ENCODE measurements at regions not wholly inside any gene's neighbourhood (a gene's known extent, or its start where the extent isn't known, plus 50 kb on each side); places are given as distances from the start of the nearest gene placed in this dataset.

GRCh38 chr17:52647411-52647810 is 488.9 kb upstream of the CA10 start:
- no peaks in the 10 kb centered on the region for H3K27me3 ChIP-seq (ENCODE audit: control insufficient read depth in 1 of 2, insufficient read depth in 1 of 2, low read length in 2 of 2)
- H4K8ac ChIP-seq (ENCODE audit: low read length) = no peak overlapping the region
- no peak overlapping the region for H3K4me2 ChIP-seq (ENCODE audit: low read length, poor library complexity, severe bottlenecking)
- no peak overlapping the region for H2BK120ac ChIP-seq (ENCODE audit: low read depth, low read length)
- no peak overlapping the region for H2AFZ ChIP-seq (ENCODE audit: low read depth, low read length)
- H4K91ac ChIP-seq (ENCODE audit: low read length) = no peak overlapping the region
- H3K23ac ChIP-seq (ENCODE audit: low read length in 2 of 2) = no peak overlapping the region
- no peak overlapping the region for H3K4ac ChIP-seq (ENCODE audit: low read depth in 1 of 2, low read length in 2 of 2)
- DNase-seq = no peak
- no peak overlapping the region for H2AK5ac ChIP-seq (ENCODE audit: low read length, severe bottlenecking)
- H3K18ac ChIP-seq (ENCODE audit: low read depth in 1 of 2, low read length in 2 of 2) = no peak overlapping the region
- H2BK15ac ChIP-seq (ENCODE audit: low read depth, poor library complexity, severe bottlenecking) = no peak overlapping the region
- WGBS = 0% methylated on average over 1 of the region's 1 CpG
- peaks cover 2% of the 10 kb centered on the region for H3K9me3 ChIP-seq (ENCODE audit: control insufficient read depth, low read length)
- no peak overlapping the region for H3K4me3 ChIP-seq (ENCODE audit: insufficient read depth in 1 of 2, low read depth in 1 of 2, low read length in 2 of 2)
- H2BK12ac ChIP-seq (ENCODE audit: low read length in 2 of 2) = no peak overlapping the region
- no peak overlapping the region for H3K27ac ChIP-seq (ENCODE audit: low read length, poor library complexity, severe bottlenecking)
- no peaks in the 10 kb centered on the region for H3K79me1 ChIP-seq (replicated peaks; ENCODE audit: low read length, poor library complexity, severe bottlenecking)
- no peaks in the 10 kb centered on the region for H3K36me3 ChIP-seq (ENCODE audit: control insufficient read depth in 1 of 2, insufficient read depth in 2 of 2, low read depth in 1 of 2, low read length in 2 of 2)
- no peak overlapping the region for H3K9ac ChIP-seq (ENCODE audit: low read length)
- H2BK5ac ChIP-seq (ENCODE audit: low read depth, low read length, poor library complexity, severe bottlenecking) = no peak overlapping the region
- H3K4me1 ChIP-seq (ENCODE audit: control insufficient read depth, insufficient read depth, low read depth, low read length) = no peaks in the 10 kb centered on the region
- no peak overlapping the region for H3K14ac ChIP-seq (ENCODE audit: low read length in 2 of 2)

- no peak overlapping the region for H3K4ac ChIP-seq (ENCODE audit: low read depth in 1 of 2, low read length in 2 of 2)
- H3K18ac ChIP-seq (ENCODE audit: low read depth in 1 of 2, low read length in 2 of 2) = no peak overlapping the region
- H3K9ac ChIP-seq (ENCODE audit: low read length) = no peak overlapping the region
- H2AK5ac ChIP-seq (ENCODE audit: low read length, severe bottlenecking) = no peak overlapping the region
- no peaks in the 10 kb centered on the region for H3K36me3 ChIP-seq (ENCODE audit: control insufficient read depth in 1 of 2, insufficient read depth in 2 of 2, low read depth in 1 of 2, low read length in 2 of 2)
- no CpG with 5 or more reads among the region's 2 CpGs for WGBS
- H2AFZ ChIP-seq (ENCODE audit: low read depth, low read length) = no peak overlapping the region
- no peak overlapping the region for H4K8ac ChIP-seq (ENCODE audit: low read length)
- no peak overlapping the region for H2BK15ac ChIP-seq (ENCODE audit: low read depth, poor library complexity, severe bottlenecking)
- H3K79me1 ChIP-seq (replicated peaks; ENCODE audit: low read length, poor library complexity, severe bottlenecking) = no peaks in the 10 kb centered on the region
- no peak overlapping the region for H3K4me3 ChIP-seq (ENCODE audit: insufficient read depth in 1 of 2, low read depth in 1 of 2, low read length in 2 of 2)
- no peak overlapping the region for H3K14ac ChIP-seq (ENCODE audit: low read length in 2 of 2)
- H4K91ac ChIP-seq (ENCODE audit: low read length) = no peak overlapping the region
- H3K23ac ChIP-seq (ENCODE audit: low read length in 2 of 2) = no peak overlapping the region
- no peak for DNase-seq
- no peak overlapping the region for H3K4me2 ChIP-seq (ENCODE audit: low read length, poor library complexity, severe bottlenecking)
- H3K27ac ChIP-seq (ENCODE audit: low read length, poor library complexity, severe bottlenecking) = no peak overlapping the region
- no peak overlapping the region for H2BK5ac ChIP-seq (ENCODE audit: low read depth, low read length, poor library complexity, severe bottlenecking)
- no peak overlapping the region for H2BK120ac ChIP-seq (ENCODE audit: low read depth, low read length)
- H3K27me3 ChIP-seq (ENCODE audit: control insufficient read depth in 1 of 2, insufficient read depth in 1 of 2, low read length in 2 of 2) = no peaks in the 10 kb centered on the region
- H3K9me3 ChIP-seq (ENCODE audit: control insufficient read depth, low read length) = peaks cover 4% of the 10 kb centered on the region
- no peaks in the 10 kb centered on the region for H3K4me1 ChIP-seq (ENCODE audit: control insufficient read depth, insufficient read depth, low read depth, low read length)
- no peak overlapping the region for H2BK12ac ChIP-seq (ENCODE audit: low read length in 2 of 2)
Measured at GRCh38 chr17:52636443-52636842, 477.9 kb upstream of the CA10 start.

GRCh38 chr17:52606590-52606989 is 448.1 kb upstream of the CA10 start:
- H2AK5ac ChIP-seq (ENCODE audit: low read length, severe bottlenecking) = no peak overlapping the region
- H3K4me1 ChIP-seq (ENCODE audit: control insufficient read depth, insufficient read depth, low read depth, low read length) = no peaks in the 10 kb centered on the region
- no peak overlapping the region for H3K4me2 ChIP-seq (ENCODE audit: low read length, poor library complexity, severe bottlenecking)
- no peak for DNase-seq
- no peak overlapping the region for H2AFZ ChIP-seq (ENCODE audit: low read depth, low read length)
- no peak overlapping the region for H2BK120ac ChIP-seq (ENCODE audit: low read depth, low read length)
- H2BK5ac ChIP-seq (ENCODE audit: low read depth, low read length, poor library complexity, severe bottlenecking) = no peak overlapping the region
- no peak overlapping the region for H3K23ac ChIP-seq (ENCODE audit: low read length in 2 of 2)
- no peak overlapping the region for H3K27ac ChIP-seq (ENCODE audit: low read length, poor library complexity, severe bottlenecking)
- H2BK12ac ChIP-seq (ENCODE audit: low read length in 2 of 2) = no peak overlapping the region
- no peak overlapping the region for H3K4ac ChIP-seq (ENCODE audit: low read depth in 1 of 2, low read length in 2 of 2)
- no peaks in the 10 kb centered on the region for H3K27me3 ChIP-seq (ENCODE audit: control insufficient read depth in 1 of 2, insufficient read depth in 1 of 2, low read length in 2 of 2)
- no peak overlapping the region for H3K18ac ChIP-seq (ENCODE audit: low read depth in 1 of 2, low read length in 2 of 2)
- H4K91ac ChIP-seq (ENCODE audit: low read length) = no peak overlapping the region
- H2BK15ac ChIP-seq (ENCODE audit: low read depth, poor library complexity, severe bottlenecking) = no peak overlapping the region
- no peaks in the 10 kb centered on the region for H3K36me3 ChIP-seq (ENCODE audit: control insufficient read depth in 1 of 2, insufficient read depth in 2 of 2, low read depth in 1 of 2, low read length in 2 of 2)
- no peak overlapping the region for H3K9ac ChIP-seq (ENCODE audit: low read length)
- no peaks in the 10 kb centered on the region for H3K9me3 ChIP-seq (ENCODE audit: control insufficient read depth, low read length)
- no peaks in the 10 kb centered on the region for H3K79me1 ChIP-seq (replicated peaks; ENCODE audit: low read length, poor library complexity, severe bottlenecking)
- WGBS = no CpG with 5 or more reads among the region's 2 CpGs
- H4K8ac ChIP-seq (ENCODE audit: low read length) = no peak overlapping the region
- no peak overlapping the region for H3K14ac ChIP-seq (ENCODE audit: low read length in 2 of 2)
- no peak overlapping the region for H3K4me3 ChIP-seq (ENCODE audit: insufficient read depth in 1 of 2, low read depth in 1 of 2, low read length in 2 of 2)

- H3K36me3 ChIP-seq (ENCODE audit: control insufficient read depth in 1 of 2, insufficient read depth in 2 of 2, low read depth in 1 of 2, low read length in 2 of 2) = no peaks in the 10 kb centered on the region
- H2BK120ac ChIP-seq (ENCODE audit: low read depth, low read length) = no peak overlapping the region
- no peak overlapping the region for H3K27ac ChIP-seq (ENCODE audit: low read length, poor library complexity, severe bottlenecking)
- no peak overlapping the region for H3K4me2 ChIP-seq (ENCODE audit: low read length, poor library complexity, severe bottlenecking)
- H2BK15ac ChIP-seq (ENCODE audit: low read depth, poor library complexity, severe bottlenecking) = no peak overlapping the region
- no peak overlapping the region for H3K23ac ChIP-seq (ENCODE audit: low read length in 2 of 2)
- H3K9ac ChIP-seq (ENCODE audit: low read length) = no peak overlapping the region
- H2BK12ac ChIP-seq (ENCODE audit: low read length in 2 of 2) = no peak overlapping the region
- no peak overlapping the region for H3K18ac ChIP-seq (ENCODE audit: low read depth in 1 of 2, low read length in 2 of 2)
- no peak overlapping the region for H3K4me3 ChIP-seq (ENCODE audit: insufficient read depth in 1 of 2, low read depth in 1 of 2, low read length in 2 of 2)
- H4K8ac ChIP-seq (ENCODE audit: low read length) = no peak overlapping the region
- no peak overlapping the region for H2AK5ac ChIP-seq (ENCODE audit: low read length, severe bottlenecking)
- no peak overlapping the region for H3K4ac ChIP-seq (ENCODE audit: low read depth in 1 of 2, low read length in 2 of 2)
- 86% methylated on average over 1 of the region's 2 CpGs for WGBS
- H3K79me1 ChIP-seq (replicated peaks; ENCODE audit: low read length, poor library complexity, severe bottlenecking) = no peaks in the 10 kb centered on the region
- H3K4me1 ChIP-seq (ENCODE audit: control insufficient read depth, insufficient read depth, low read depth, low read length) = no peaks in the 10 kb centered on the region
- H3K14ac ChIP-seq (ENCODE audit: low read length in 2 of 2) = no peak overlapping the region
- no peaks in the 10 kb centered on the region for H3K9me3 ChIP-seq (ENCODE audit: control insufficient read depth, low read length)
- no peak overlapping the region for H4K91ac ChIP-seq (ENCODE audit: low read length)
- DNase-seq = no peak
- no peaks in the 10 kb centered on the region for H3K27me3 ChIP-seq (ENCODE audit: control insufficient read depth in 1 of 2, insufficient read depth in 1 of 2, low read length in 2 of 2)
- no peak overlapping the region for H2BK5ac ChIP-seq (ENCODE audit: low read depth, low read length, poor library complexity, severe bottlenecking)
- no peak overlapping the region for H2AFZ ChIP-seq (ENCODE audit: low read depth, low read length)
Measured at GRCh38 chr17:52606098-52606497, 447.6 kb upstream of the CA10 start.

Data from mesenchymal stem cell (in vitro differentiated cells and primary cell).